Sigmoid colon (tissue), 6 donors: ENCODE measurements at regions not wholly inside any gene's neighbourhood (a gene's known extent, or its start where the extent isn't known, plus 50 kb on each side); places are given as distances from the start of the nearest gene placed in this dataset.

Experiments
- DNase-seq: peaks from one replicate; pipeline ENCODE4 v3.0.0-alpha.2; 2019
- H3K27ac ChIP-seq, 4 donors: fragments of 200-600 bp; sonication (generic); one replicate each; pipeline ENCODE4 v1.5.1; 2016 to 2019; ENCODE audit warnings: mild to moderate bottlenecking in 1 of 4
- H3K27me3 ChIP-seq, 3 donors: fragments of 200-600 bp; sonication (generic); one replicate each; pipeline ENCODE4 v1.5.1; 2019; ENCODE audit warnings: mild to moderate bottlenecking in 1 of 3
- H3K36me3 ChIP-seq, 4 donors: fragments of 200-600 bp; sonication (generic); one replicate each; pipeline ENCODE4 v1.5.1; 2016 to 2019
- H3K4me1 ChIP-seq, 4 donors: fragments of 200-600 bp; sonication (generic); one replicate each; pipeline ENCODE4 v1.5.1; 2017 to 2019
- H3K4me3 ChIP-seq, 4 donors: fragments of 200-600 bp; sonication (generic); one replicate each; pipeline ENCODE4 v1.5.1; 2017 to 2019; ENCODE audit warnings: mild to moderate bottlenecking in 2 of 4, moderate library complexity in 1 of 4
- H3K9me3 ChIP-seq, 4 donors: fragments of 200-600 bp in 3 of 4; sonication (generic) in 3 of 4; one replicate each; pipeline versions ENCODE4 v1.5.1 to v1.6.1; 2013 to 2019
- EP300 ChIP-seq, 4 donors: sonication (generic); formaldehyde crosslinking; IDR thresholded peaks; one replicate each; pipeline ENCODE4 v1.6.1; 2017; ENCODE audit warnings: antibody characterized with exemption in 4 of 4
- POLR2A ChIP-seq, 2 donors: fragments of 450-650 bp; IDR thresholded peaks; one replicate each; pipeline ENCODE4 v1.6.1; 2016; ENCODE audit warnings: antibody characterized with exemption in 2 of 2, mild to moderate bottlenecking in 2 of 2, moderate library complexity in 2 of 2
- POLR2AphosphoS5 ChIP-seq, 4 donors: sonication (generic); formaldehyde crosslinking; IDR thresholded peaks; one replicate each; pipeline ENCODE4 v1.6.1; 2017; ENCODE audit warnings: antibody characterized with exemption in 4 of 4
- WGBS, 2 donors: extraction: QIAGEN DNeasy Blood & Tissue Kit; methylation state at CpG; one replicate each; pipeline ENCODE4 v1.1.7; 2013; 5-methylcytosine and 5-hydroxymethylcytosine counted together
- intact Hi-C: fragments of 100-400 bp; cut with DNase I; formaldehyde crosslinking; loops from one replicate; pipeline ENCODE4 v1.15.1; 2023
- TF ChIP-seq, protein P1 (sequence below), 4 experiments: fragments of 450-650 bp in 3 of 4; fragments of 200-600 bp in 1 of 4; IDR thresholded peaks; one replicate each; pipeline ENCODE4 v1.5.1; 2016 to 2019; ENCODE audit warnings: antibody characterized with exemption in 4 of 4, mild to moderate bottlenecking in 3 of 4, moderate library complexity in 2 of 4
- donor health status: healthy with polysubstance abuse.
- donor health status: healthy.

DNA sequence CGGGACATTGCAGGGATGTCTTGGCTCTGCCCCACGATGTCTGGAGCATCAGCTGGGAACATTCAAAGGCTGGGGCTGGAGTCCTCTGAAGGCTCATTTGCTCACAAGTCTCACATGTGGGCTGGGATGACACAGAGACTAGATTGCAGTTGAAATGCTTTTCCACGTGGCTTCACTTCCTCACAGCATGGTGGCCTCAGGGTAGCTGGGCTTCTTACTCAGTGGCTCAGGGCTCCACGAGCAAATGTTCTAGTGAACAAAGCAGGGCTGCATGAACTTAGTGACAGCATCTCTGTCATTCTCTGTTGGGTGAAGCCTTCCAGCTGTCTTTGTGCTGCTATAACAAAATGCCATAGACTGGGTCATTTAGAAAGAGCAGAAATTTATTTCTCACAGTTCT is 247.0 kb upstream of the POU3F1 start:
- TF ChIP-seq POLR2A (IDR thresholded peaks at IDR 0.05): no peak
- TF ChIP-seq POLR2AphosphoS5 (IDR thresholded peaks at IDR 0.05): no peak
- TF ChIP-seq, protein P1, sequence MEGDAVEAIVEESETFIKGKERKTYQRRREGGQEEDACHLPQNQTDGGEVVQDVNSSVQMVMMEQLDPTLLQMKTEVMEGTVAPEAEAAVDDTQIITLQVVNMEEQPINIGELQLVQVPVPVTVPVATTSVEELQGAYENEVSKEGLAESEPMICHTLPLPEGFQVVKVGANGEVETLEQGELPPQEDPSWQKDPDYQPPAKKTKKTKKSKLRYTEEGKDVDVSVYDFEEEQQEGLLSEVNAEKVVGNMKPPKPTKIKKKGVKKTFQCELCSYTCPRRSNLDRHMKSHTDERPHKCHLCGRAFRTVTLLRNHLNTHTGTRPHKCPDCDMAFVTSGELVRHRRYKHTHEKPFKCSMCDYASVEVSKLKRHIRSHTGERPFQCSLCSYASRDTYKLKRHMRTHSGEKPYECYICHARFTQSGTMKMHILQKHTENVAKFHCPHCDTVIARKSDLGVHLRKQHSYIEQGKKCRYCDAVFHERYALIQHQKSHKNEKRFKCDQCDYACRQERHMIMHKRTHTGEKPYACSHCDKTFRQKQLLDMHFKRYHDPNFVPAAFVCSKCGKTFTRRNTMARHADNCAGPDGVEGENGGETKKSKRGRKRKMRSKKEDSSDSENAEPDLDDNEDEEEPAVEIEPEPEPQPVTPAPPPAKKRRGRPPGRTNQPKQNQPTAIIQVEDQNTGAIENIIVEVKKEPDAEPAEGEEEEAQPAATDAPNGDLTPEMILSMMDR (IDR thresholded peaks at IDR 0.05): no peak
- TF ChIP-seq EP300 (IDR thresholded peaks at IDR 0.05): no peak
- DNase-seq: no peak
- 65 to 80% methylated on average over 4 of the region's 4 CpGs for WGBS, 2 donors
- intact Hi-C loops: no loop called here
- Histone ChIP-seq H3K4me1 (no peaks in the 10 kb centered on the region), H3K9me3 (peaks cover 0 to 4% (median 0%) of the 10 kb centered on the region in 4 donors), H3K36me3 (no peaks in the 10 kb centered on the region), H3K27me3 (peaks cover 0 to 47% (median 0%) of the 10 kb centered on the region in 3 donors), H3K4me3 (no peak overlapping the region), H3K27ac (no peak overlapping the region)

DNA sequence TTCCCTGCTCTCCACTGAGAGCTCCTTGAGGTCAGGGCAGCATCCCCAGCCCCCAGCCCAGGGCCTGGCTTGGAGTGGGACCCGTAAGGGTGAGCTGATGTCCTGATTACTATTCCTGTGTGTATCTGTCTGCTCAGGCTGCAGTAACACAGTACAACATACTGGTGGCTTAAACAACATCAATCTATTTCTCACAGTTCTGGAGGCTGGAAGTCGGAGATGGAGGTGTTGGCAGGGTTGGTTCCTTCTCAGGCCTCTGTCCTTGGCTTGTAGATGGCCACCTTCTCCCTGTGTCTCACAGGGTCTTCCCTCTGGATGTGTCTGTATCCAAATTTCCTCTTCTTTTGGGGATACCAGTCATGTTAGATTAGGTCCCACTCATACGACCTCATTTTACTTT is 246.4 kb upstream of the POU3F1 start:
- DNase-seq: no peak
- no peaks in the 10 kb centered on the region for H3K36me3 ChIP-seq
- H3K9me3 ChIP-seq: peaks cover 0 to 4% (median 0%) of the 10 kb centered on the region in 4 donors
- no peak overlapping the region for H3K4me3 ChIP-seq
- H3K4me1 ChIP-seq: no peaks in the 10 kb centered on the region
- intact Hi-C loops: no loop called here
- WGBS, 2 donors: 76 to 88% methylated on average over 3 of the region's 3 CpGs
- no peak overlapping the region for H3K27ac ChIP-seq
- peaks cover 0 to 43% (median 0%) of the 10 kb centered on the region in 3 donors for H3K27me3 ChIP-seq
- TF ChIP-seq, protein P1 (IDR thresholded peaks at IDR 0.05): no peak
- no peak for TF ChIP-seq EP300 (IDR thresholded peaks at IDR 0.05)
- TF ChIP-seq POLR2AphosphoS5 (IDR thresholded peaks at IDR 0.05): no peak
- TF ChIP-seq POLR2A (IDR thresholded peaks at IDR 0.05): no peak

DNA sequence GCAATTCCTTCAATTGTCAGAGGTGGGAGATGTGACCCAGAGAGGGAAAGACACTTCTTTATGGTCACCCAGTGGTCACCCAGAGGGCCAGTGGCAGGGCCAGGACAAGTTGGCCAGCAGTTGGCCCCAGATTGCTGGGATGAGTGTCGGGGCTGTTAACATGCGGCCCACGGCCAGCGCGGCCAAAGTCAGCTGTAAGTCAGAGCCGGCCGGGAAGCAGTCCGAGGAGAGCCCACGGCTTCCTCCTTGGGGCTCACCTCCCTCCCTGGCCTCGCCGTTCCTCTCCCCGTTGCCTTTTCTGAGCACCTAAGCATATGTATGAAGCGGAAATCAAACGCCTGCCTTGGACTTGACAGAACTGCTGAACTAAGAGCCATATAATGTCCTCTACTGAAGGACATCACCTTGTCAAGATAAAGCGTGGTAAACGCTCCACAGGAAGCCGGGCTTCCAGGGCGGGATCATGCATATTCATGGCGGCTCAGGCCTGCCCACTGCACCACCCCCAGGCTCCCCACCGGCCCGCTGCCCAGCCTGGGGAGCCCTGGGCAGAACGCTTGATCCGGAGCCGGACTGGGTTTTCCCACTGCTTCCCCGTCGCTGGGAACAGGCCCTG is 245.4 kb upstream of the POU3F1 start:
- no peak overlapping the region for H3K4me3 ChIP-seq
- no peak for TF ChIP-seq POLR2A (IDR thresholded peaks at IDR 0.05)
- TF ChIP-seq, protein P1 (IDR thresholded peaks at IDR 0.05): no peak
- no peak for TF ChIP-seq POLR2AphosphoS5 (IDR thresholded peaks at IDR 0.05)
- no peak for TF ChIP-seq EP300 (IDR thresholded peaks at IDR 0.05)
- 14 to 30% methylated on average over 26 of the region's 26 CpGs for WGBS, 2 donors
- intact Hi-C loops: no loop called here
- H3K27ac ChIP-seq: no peak overlapping the region
- H3K4me1 ChIP-seq: no peaks in the 10 kb centered on the region
- H3K9me3 ChIP-seq: no peaks in the 10 kb centered on the region
- H3K27me3 ChIP-seq: peaks cover 0 to 35% (median 0%) of the 10 kb centered on the region in 3 donors
- DNase-seq: no peak
- no peaks in the 10 kb centered on the region for H3K36me3 ChIP-seq

DNA sequence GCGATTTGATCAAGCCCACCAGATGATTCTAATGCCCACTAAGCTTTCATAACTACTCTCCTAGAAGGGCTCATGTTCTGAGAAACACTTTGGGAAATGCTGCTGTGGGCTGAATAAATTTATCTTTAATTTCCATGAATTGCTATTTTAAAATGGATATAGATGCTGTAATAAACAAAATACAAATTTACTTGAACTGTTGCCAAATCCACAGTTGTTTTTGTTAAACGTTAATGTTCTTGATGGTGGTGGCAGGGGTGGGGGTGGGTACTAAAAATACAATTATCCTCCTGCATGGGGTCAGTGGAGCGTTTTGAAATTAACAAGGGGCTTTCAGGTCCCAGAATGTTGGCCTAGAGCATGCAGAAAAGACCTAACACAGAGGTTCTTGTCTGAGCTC is 244.7 kb upstream of the POU3F1 start:
- Histone ChIP-seq H3K27me3 (peaks cover 0 to 35% (median 0%) of the 10 kb centered on the region in 3 donors), H3K36me3 (no peaks in the 10 kb centered on the region), H3K27ac (no peak overlapping the region), H3K4me1 (no peaks in the 10 kb centered on the region), H3K4me3 (no peak overlapping the region), H3K9me3 (no peaks in the 10 kb centered on the region)
- intact Hi-C loops: no loop called here
- no peak for DNase-seq
- 34 to 39% methylated on average over 3 of the region's 3 CpGs for WGBS, 2 donors
- TF ChIP-seq EP300 (IDR thresholded peaks at IDR 0.05) (no peak), POLR2AphosphoS5 (IDR thresholded peaks at IDR 0.05) (no peak), POLR2A (IDR thresholded peaks at IDR 0.05) (no peak)
- TF ChIP-seq, protein P1 (IDR thresholded peaks at IDR 0.05): no peak

DNA sequence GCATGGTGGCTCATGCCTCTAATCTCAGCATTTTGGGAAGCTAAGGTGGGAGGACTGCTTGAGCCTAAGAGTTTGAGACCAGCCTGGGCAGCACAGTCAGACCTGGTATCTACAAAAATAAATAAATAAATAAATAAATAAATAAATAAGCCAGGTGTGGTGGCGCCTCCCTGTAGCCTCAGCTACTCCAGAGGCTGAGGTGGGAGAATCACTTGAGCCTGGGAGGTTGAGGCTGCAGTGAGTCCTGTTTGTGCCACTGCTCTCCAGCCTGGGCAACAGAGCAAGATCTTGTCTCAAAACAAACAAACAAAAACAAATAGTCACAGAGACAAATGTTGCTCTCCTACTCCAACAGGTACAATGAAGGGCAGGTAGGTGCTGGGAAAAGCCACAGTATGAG is 242.4 kb upstream of the POU3F1 start:
- Histone ChIP-seq H3K4me1 (no peaks in the 10 kb centered on the region), H3K27me3 (peaks cover 0 to 23% (median 0%) of the 10 kb centered on the region in 3 donors), H3K36me3 (no peaks in the 10 kb centered on the region), H3K9me3 (no peaks in the 10 kb centered on the region), H3K4me3 (no peak overlapping the region), H3K27ac (no peak overlapping the region)
- DNase-seq: no peak
- TF ChIP-seq POLR2A (IDR thresholded peaks at IDR 0.05) (no peak), POLR2AphosphoS5 (IDR thresholded peaks at IDR 0.05) (no peak)
- WGBS, 2 donors: 90 to 94% methylated on average over 1 of the region's 1 CpG
- intact Hi-C loops: no loop called here
